BE2C (cell line): ENCODE measurements at regions not wholly inside any gene's neighbourhood (a gene's known extent, or its start where the extent isn't known, plus 50 kb on each side); places are given as distances from the start of the nearest gene placed in this dataset.

Experiments
- DNase-seq: peaks from one replicate; pipeline ENCODE4 v3.0.0-alpha.2; 2020
- H3K27me3 ChIP-seq: fragments of 250-450 bp; sonication (Bioruptor Pico); 2 replicates; pipeline ENCODE4 v1.5.1; 2020; ENCODE audit warnings: mild to moderate bottlenecking
- H3K36me3 ChIP-seq: fragments of 250-450 bp; sonication (Bioruptor Pico); 2 replicates; pipeline ENCODE4 v1.5.1; 2020; ENCODE audit warnings: mild to moderate bottlenecking
- H3K4me1 ChIP-seq: fragments of 250-450 bp; sonication (Bioruptor Pico); 2 replicates; pipeline ENCODE4 v1.5.1; 2020
- H3K4me3 ChIP-seq: 2 replicates; pipeline ENCODE4 v1.5.1; 2011; ENCODE audit warnings: low read depth, low read length
- H3K9me3 ChIP-seq: fragments of 250-450 bp; sonication (Bioruptor Pico); 2 replicates; pipeline ENCODE4 v1.5.1; 2020
- TF ChIP-seq, protein P1 (sequence below): IDR thresholded peaks from 2 replicates; pipeline ENCODE4 v1.5.1; 2012; ENCODE audit warnings: mild to moderate bottlenecking, low read depth, low read length

DNA sequence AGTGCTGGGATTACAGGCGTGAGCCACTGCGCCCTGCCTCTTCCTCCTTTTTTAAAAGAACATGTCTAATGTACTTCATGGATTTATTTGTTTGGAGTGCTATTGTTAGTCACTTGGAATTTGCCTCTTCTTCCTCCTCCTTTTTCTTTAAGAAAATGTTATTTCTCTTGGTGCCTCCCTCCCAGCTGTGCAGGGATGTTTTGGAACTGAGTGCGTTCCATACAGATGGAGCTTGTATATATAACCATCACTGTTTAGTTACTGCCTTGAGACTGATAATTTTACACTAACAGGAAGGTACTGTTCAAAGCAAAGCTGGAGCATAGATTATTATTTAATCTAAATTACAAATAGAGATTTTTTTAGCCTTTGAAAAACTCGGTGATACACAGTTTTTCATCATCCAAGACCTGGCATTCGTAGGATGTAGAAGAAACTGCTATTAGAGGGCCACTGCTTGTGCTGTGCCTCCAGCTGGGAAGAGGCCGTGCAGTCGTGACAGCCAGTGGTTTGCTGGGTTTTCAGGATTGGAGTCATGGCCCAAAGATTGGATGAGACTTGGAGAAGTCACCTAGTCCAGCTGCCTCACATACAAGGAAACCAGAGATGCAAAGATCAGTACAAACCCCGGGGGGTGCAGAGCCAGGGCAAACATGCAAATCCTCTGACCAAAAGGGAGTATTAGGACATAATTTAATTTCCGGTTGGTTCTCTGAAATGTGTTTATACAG lies 123.1 kb downstream of the PLEKHG1 start:
- Histone ChIP-seq H3K4me3 (no peak overlapping the region), H3K36me3 (no peaks in the 10 kb centered on the region), H3K27me3 (peaks cover 20% of the 10 kb centered on the region), H3K4me1 (no peaks in the 10 kb centered on the region), H3K9me3 (no peaks in the 10 kb centered on the region)
- TF ChIP-seq, protein P1, sequence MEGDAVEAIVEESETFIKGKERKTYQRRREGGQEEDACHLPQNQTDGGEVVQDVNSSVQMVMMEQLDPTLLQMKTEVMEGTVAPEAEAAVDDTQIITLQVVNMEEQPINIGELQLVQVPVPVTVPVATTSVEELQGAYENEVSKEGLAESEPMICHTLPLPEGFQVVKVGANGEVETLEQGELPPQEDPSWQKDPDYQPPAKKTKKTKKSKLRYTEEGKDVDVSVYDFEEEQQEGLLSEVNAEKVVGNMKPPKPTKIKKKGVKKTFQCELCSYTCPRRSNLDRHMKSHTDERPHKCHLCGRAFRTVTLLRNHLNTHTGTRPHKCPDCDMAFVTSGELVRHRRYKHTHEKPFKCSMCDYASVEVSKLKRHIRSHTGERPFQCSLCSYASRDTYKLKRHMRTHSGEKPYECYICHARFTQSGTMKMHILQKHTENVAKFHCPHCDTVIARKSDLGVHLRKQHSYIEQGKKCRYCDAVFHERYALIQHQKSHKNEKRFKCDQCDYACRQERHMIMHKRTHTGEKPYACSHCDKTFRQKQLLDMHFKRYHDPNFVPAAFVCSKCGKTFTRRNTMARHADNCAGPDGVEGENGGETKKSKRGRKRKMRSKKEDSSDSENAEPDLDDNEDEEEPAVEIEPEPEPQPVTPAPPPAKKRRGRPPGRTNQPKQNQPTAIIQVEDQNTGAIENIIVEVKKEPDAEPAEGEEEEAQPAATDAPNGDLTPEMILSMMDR = no peak
- no peak for DNase-seq

DNA sequence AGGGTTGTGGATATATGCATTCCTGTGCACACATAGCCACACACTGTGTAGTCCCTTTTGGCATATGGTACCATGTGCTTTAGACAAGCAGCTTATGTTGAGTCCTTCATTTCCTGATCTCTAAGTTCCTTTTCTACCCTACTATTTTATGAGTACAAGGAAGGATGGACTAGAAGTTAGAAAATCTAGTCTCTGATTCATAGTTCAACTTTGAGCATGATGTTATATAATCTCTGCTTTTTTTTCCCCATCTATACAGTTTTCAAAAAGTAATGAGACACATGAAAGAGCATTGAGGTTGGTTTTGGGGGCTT lies 123.6 kb downstream of the PLEKHG1 start:
- Histone ChIP-seq H3K9me3 (no peaks in the 10 kb centered on the region), H3K27me3 (peaks cover 20% of the 10 kb centered on the region), H3K4me3 (no peak overlapping the region), H3K36me3 (no peaks in the 10 kb centered on the region), H3K4me1 (no peaks in the 10 kb centered on the region)
- TF ChIP-seq, protein P1 = no peak
- DNase-seq = no peak

DNA sequence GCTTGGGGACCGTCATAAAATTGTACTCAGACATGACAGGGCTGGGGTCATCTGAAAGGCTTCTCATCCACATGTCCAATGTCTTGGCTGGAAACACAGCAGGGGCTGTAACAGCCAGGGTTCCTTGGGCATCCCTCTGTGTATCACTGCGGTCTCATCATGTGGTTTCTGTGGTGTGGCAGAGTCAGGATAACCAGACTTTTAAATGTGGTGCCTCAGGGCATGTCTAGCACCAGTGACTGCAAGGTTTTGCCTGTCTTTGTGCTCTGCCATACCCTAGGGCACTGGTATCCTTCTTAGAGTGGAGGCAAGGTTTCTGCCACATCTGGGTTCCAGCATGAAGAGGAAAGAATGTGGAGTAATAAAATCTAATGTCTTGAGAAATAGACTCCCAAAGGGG lies 124.2 kb downstream of the PLEKHG1 start:
- Histone ChIP-seq H3K4me1 (no peaks in the 10 kb centered on the region), H3K4me3 (no peak overlapping the region), H3K27me3 (peaks cover 20% of the 10 kb centered on the region), H3K36me3 (no peaks in the 10 kb centered on the region), H3K9me3 (no peaks in the 10 kb centered on the region)
- peak; percentile 7 for DNase-seq
- TF ChIP-seq, protein P1 = no peak

- H3K36me3 ChIP-seq = no peaks in the 10 kb centered on the region
- H3K9me3 ChIP-seq = no peaks in the 10 kb centered on the region
- TF ChIP-seq, protein P1 = no peak
- no peaks in the 10 kb centered on the region for H3K4me1 ChIP-seq
- DNase-seq = no peak
- H3K4me3 ChIP-seq = no peak overlapping the region
- peaks cover 15% of the 10 kb centered on the region for H3K27me3 ChIP-seq
Measured at GRCh38 chr6:150725795-150726194, 126.1 kb downstream of the PLEKHG1 start.

GRCh38 chr6:150729188-150729748 lies 129.6 kb downstream of the PLEKHG1 start:
- H3K27me3 ChIP-seq = peaks cover 6% of the 10 kb centered on the region; the same call in 1 of the 2 replicates
- H3K4me3 ChIP-seq = no peak overlapping the region
- H3K4me1 ChIP-seq = no peaks in the 10 kb centered on the region
- DNase-seq = no peak
- H3K9me3 ChIP-seq = no peaks in the 10 kb centered on the region
- no peaks in the 10 kb centered on the region for H3K36me3 ChIP-seq
- TF ChIP-seq, protein P1 = no peak

GRCh38 chr6:150730801-150731457 lies 131.2 kb downstream of the PLEKHG1 start:
- TF ChIP-seq, protein P1 = no peak
- no peaks in the 10 kb centered on the region for H3K4me1 ChIP-seq
- DNase-seq = no peak
- H3K27me3 ChIP-seq = peaks cover 7% of the 10 kb centered on the region
- no peaks in the 10 kb centered on the region for H3K9me3 ChIP-seq
- no peaks in the 10 kb centered on the region for H3K36me3 ChIP-seq
- H3K4me3 ChIP-seq = no peak overlapping the region
